Vagina (tissue), 2 donors: ENCODE measurements at regions not wholly inside any gene's neighbourhood (a gene's known extent, or its start where the extent isn't known, plus 50 kb on each side); places are given as distances from the start of the nearest gene placed in this dataset.

Source experiments
- DNase-seq, 2 donors: peaks; one replicate each; pipeline ENCODE4 v3.0.0-alpha.2; 2017; ENCODE audit errors: extremely low spot score in 2 of 2
- H3K27ac ChIP-seq: fragments of 200-600 bp; sonication (generic); one replicate; pipeline ENCODE4 v1.5.1; 2019
- H3K27me3 ChIP-seq: fragments of 200-600 bp; sonication (generic); one replicate; pipeline ENCODE4 v1.5.1; 2019
- H3K36me3 ChIP-seq, 2 donors: fragments of 200-600 bp; sonication (generic); one replicate each; pipeline ENCODE4 v1.5.1; 2017 to 2019
- H3K4me1 ChIP-seq: fragments of 200-600 bp; sonication (generic); one replicate; pipeline ENCODE4 v1.5.1; 2019
- H3K4me3 ChIP-seq, 2 donors: fragments of 200-600 bp; sonication (generic); 1 replicate in 1 of 2; 2 replicates in 1 of 2; pipeline ENCODE4 v1.5.1; 2016 to 2019
- H3K9me3 ChIP-seq: fragments of 200-600 bp; sonication (generic); one replicate; pipeline ENCODE4 v1.5.1; 2019
- CTCF ChIP-seq, 3 experiments: fragments of 450-650 bp in 2 of 3; fragments of 200-600 bp in 1 of 3; sonication (generic) in 1 of 3; IDR thresholded peaks; one replicate each; pipeline ENCODE4 v1.5.1; 2017 to 2019; ENCODE audit warnings: antibody characterized with exemption in 3 of 3, mild to moderate bottlenecking in 2 of 3, moderate library complexity in 2 of 3
- POLR2A ChIP-seq, 2 donors: fragments of 450-650 bp; IDR thresholded peaks; one replicate each; pipeline ENCODE4 v1.6.1; 2017; ENCODE audit warnings: antibody characterized with exemption in 2 of 2, mild to moderate bottlenecking in 2 of 2, moderate library complexity in 2 of 2
- POLR2AphosphoS5 ChIP-seq, 2 donors: sonication (generic); formaldehyde crosslinking; IDR thresholded peaks; one replicate each; pipeline ENCODE4 v1.9.0; 2017; ENCODE audit warnings: antibody characterized with exemption in 2 of 2, mild to moderate bottlenecking in 2 of 2, low read depth in 1 of 2; ENCODE audit not compliant: insufficient read depth in 1 of 2
- intact Hi-C: fragments of 100-400 bp; cut with DNase I; formaldehyde crosslinking; loops from one replicate; pipeline ENCODE4 v1.15.1; 2023

DNA sequence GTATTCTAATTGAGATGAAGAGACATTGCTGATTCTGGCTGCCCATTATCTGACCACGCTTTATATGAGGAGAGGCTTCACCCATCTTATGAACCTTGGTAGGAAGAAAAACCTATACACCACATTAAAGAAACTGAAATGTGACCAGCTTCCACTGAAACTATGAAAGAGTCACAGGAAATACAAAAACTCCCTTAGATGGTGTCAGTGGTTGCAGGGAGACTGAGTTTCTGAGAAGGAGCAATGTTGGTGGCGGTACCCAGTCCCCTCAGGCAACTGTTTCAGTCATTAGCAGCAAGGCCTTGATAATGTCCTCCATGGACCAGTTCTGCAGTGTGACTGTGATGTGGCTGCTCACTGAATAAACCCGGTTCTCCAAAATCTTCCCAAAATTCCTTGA is 110.5 kb upstream of the FTMT start:
- H3K27me3 ChIP-seq: no peaks in the 10 kb centered on the region
- TF ChIP-seq POLR2AphosphoS5 (IDR thresholded peaks at IDR 0.05; ENCODE audit: insufficient read depth in 1 of 2, low read depth in 1 of 2) (no peak), POLR2A (IDR thresholded peaks at IDR 0.05) (no peak), CTCF (IDR thresholded peaks at IDR 0.05) (no peak)
- H3K4me1 ChIP-seq: no peaks in the 10 kb centered on the region
- no peak overlapping the region for H3K4me3 ChIP-seq
- H3K27ac ChIP-seq: no peak overlapping the region
- no peak for DNase-seq
- H3K9me3 ChIP-seq: no peaks in the 10 kb centered on the region
- intact Hi-C loops: no loop called here
- no peaks in the 10 kb centered on the region for H3K36me3 ChIP-seq

DNA sequence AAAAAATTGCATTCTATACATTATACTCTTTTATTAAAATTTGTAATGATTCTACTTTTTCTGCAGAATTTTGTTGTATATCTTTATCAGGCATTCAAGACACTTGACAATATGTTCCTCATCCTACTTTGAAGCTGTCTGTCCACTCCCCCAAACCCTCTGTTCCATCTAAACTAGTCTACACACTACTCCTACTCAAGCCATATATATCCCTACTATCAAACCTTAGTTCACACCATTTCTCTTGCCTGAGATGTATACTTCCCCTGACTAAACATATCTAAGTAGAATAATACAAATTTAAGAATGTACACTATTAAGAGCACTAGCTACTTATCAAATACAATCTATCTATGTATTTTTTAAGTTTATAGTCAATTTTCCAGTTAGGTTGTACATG is 107.1 kb upstream of the FTMT start:
- H3K9me3 ChIP-seq: no peaks in the 10 kb centered on the region
- H3K27ac ChIP-seq: no peak overlapping the region
- no peak for TF ChIP-seq POLR2AphosphoS5 (IDR thresholded peaks at IDR 0.05; ENCODE audit: insufficient read depth in 1 of 2, low read depth in 1 of 2)
- no peak for TF ChIP-seq CTCF (IDR thresholded peaks at IDR 0.05)
- TF ChIP-seq POLR2A (IDR thresholded peaks at IDR 0.05): no peak
- intact Hi-C loops: no loop called here
- no peak for DNase-seq
- no peaks in the 10 kb centered on the region for H3K4me1 ChIP-seq
- no peaks in the 10 kb centered on the region for H3K36me3 ChIP-seq
- H3K27me3 ChIP-seq: no peaks in the 10 kb centered on the region
- H3K4me3 ChIP-seq: no peak overlapping the region

GRCh38 chr5:121745407-121745806 is 106.3 kb upstream of the FTMT start:
- Histone ChIP-seq H3K4me1 (no peaks in the 10 kb centered on the region), H3K27ac (no peak overlapping the region), H3K36me3 (no peaks in the 10 kb centered on the region), H3K9me3 (no peaks in the 10 kb centered on the region), H3K4me3 (no peak overlapping the region), H3K27me3 (no peaks in the 10 kb centered on the region)
- no peak for TF ChIP-seq POLR2AphosphoS5 (IDR thresholded peaks at IDR 0.05; ENCODE audit: insufficient read depth in 1 of 2, low read depth in 1 of 2)
- no peak for TF ChIP-seq POLR2A (IDR thresholded peaks at IDR 0.05)
- TF ChIP-seq CTCF (IDR thresholded peaks at IDR 0.05): no peak
- DNase-seq: no peak
- intact Hi-C loops: no loop called here

DNA sequence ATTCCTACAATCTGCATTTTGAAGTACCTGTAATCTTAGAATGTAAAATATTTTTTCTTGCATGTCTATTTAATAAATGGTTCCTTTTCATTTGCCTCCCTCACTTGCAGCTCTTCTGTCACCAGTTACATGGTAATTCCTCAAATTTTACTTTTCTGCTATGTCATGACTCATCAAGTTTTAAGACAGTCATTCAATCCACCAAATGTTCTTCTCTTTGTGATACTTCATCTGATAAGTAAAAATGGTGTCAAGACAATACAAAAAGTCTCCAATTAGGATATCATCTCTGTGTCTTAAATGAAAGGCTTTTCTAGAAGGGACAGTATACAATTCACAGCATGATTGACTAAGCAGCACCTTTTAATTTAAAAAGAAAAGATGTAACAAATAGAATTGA is 104.9 kb upstream of the FTMT start:
- no peaks in the 10 kb centered on the region for H3K27me3 ChIP-seq
- no peak overlapping the region for H3K4me3 ChIP-seq
- H3K4me1 ChIP-seq: no peaks in the 10 kb centered on the region
- no peak for DNase-seq
- no peak overlapping the region for H3K27ac ChIP-seq
- intact Hi-C loops: no loop called here
- H3K9me3 ChIP-seq: no peaks in the 10 kb centered on the region
- no peaks in the 10 kb centered on the region for H3K36me3 ChIP-seq
- TF ChIP-seq POLR2AphosphoS5 (IDR thresholded peaks at IDR 0.05; ENCODE audit: insufficient read depth in 1 of 2, low read depth in 1 of 2) (no peak), POLR2A (IDR thresholded peaks at IDR 0.05) (no peak), CTCF (IDR thresholded peaks at IDR 0.05) (no peak)

GRCh38 chr5:121748686-121749085 is 103.0 kb upstream of the FTMT start:
- no peaks in the 10 kb centered on the region for H3K9me3 ChIP-seq
- no peaks in the 10 kb centered on the region for H3K4me1 ChIP-seq
- no peak overlapping the region for H3K4me3 ChIP-seq
- no peak overlapping the region for H3K27ac ChIP-seq
- no peak for DNase-seq
- no peak for TF ChIP-seq CTCF (IDR thresholded peaks at IDR 0.05)
- no peak for TF ChIP-seq POLR2A (IDR thresholded peaks at IDR 0.05)
- no peak for TF ChIP-seq POLR2AphosphoS5 (IDR thresholded peaks at IDR 0.05; ENCODE audit: insufficient read depth in 1 of 2, low read depth in 1 of 2)
- H3K27me3 ChIP-seq: no peaks in the 10 kb centered on the region
- H3K36me3 ChIP-seq: no peaks in the 10 kb centered on the region
- intact Hi-C loops: no loop called here
